HEK293T (cell line): ENCODE measurements at regions not wholly inside any gene's neighbourhood (a gene's known extent, or its start where the extent isn't known, plus 50 kb on each side); places are given as distances from the start of the nearest gene placed in this dataset.

ENCODE experiments used
- ARNT ChIP-seq: fragments of 450-650 bp; IDR thresholded peaks from 2 replicates; pipeline ENCODE4 v1.6.1; 2017; ENCODE audit warnings: mild to moderate bottlenecking
- BHLHE40 ChIP-seq: fragments of 450-650 bp; IDR thresholded peaks from 2 replicates; pipeline ENCODE4 v1.6.1; 2016; ENCODE audit warnings: mild to moderate bottlenecking, moderate library complexity, borderline replicate concordance
- ELF4 ChIP-seq: fragments of 450-650 bp; IDR thresholded peaks from 2 replicates; pipeline ENCODE4 v1.6.1; 2017; ENCODE audit warnings: antibody characterized with exemption
- FOXA1 ChIP-seq: fragments of 450-650 bp; IDR thresholded peaks from 2 replicates; pipeline ENCODE4 v1.6.1; 2016; ENCODE audit warnings: mild to moderate bottlenecking
- FOXK2 ChIP-seq: fragments of 450-650 bp; IDR thresholded peaks from 2 replicates; pipeline ENCODE4 v1.6.1; 2016; ENCODE audit warnings: mild to moderate bottlenecking
- FOXM1 ChIP-seq: fragments of 450-650 bp; IDR thresholded peaks from 2 replicates; pipeline ENCODE4 v1.6.1; 2017; ENCODE audit warnings: mild to moderate bottlenecking, borderline replicate concordance
- HDGF ChIP-seq: fragments of 450-650 bp; IDR thresholded peaks from 2 replicates; pipeline ENCODE4 v1.6.1; 2017; ENCODE audit warnings: antibody characterized with exemption, borderline replicate concordance
- L3MBTL2 ChIP-seq: fragments of 450-650 bp; conservative IDR thresholded peaks from 2 replicates; pipeline ENCODE4 v1.6.1; 2016; ENCODE audit warnings: mild to moderate bottlenecking
- LEF1 ChIP-seq: fragments of 450-650 bp; IDR thresholded peaks from 2 replicates; pipeline ENCODE4 v1.6.1; 2017; ENCODE audit warnings: mild to moderate bottlenecking, borderline replicate concordance
- NFRKB ChIP-seq: fragments of 450-650 bp; IDR thresholded peaks from 2 replicates; pipeline ENCODE4 v1.6.1; 2016; ENCODE audit warnings: mild to moderate bottlenecking, moderate library complexity
- SP1 ChIP-seq: fragments of 450-650 bp; IDR thresholded peaks from 2 replicates; pipeline ENCODE4 v1.6.1; 2017
- TF ChIP-seq, protein P1 (sequence below): fragments of 450-650 bp; IDR thresholded peaks from 2 replicates; pipeline ENCODE4 v1.6.1; 2016

DNA sequence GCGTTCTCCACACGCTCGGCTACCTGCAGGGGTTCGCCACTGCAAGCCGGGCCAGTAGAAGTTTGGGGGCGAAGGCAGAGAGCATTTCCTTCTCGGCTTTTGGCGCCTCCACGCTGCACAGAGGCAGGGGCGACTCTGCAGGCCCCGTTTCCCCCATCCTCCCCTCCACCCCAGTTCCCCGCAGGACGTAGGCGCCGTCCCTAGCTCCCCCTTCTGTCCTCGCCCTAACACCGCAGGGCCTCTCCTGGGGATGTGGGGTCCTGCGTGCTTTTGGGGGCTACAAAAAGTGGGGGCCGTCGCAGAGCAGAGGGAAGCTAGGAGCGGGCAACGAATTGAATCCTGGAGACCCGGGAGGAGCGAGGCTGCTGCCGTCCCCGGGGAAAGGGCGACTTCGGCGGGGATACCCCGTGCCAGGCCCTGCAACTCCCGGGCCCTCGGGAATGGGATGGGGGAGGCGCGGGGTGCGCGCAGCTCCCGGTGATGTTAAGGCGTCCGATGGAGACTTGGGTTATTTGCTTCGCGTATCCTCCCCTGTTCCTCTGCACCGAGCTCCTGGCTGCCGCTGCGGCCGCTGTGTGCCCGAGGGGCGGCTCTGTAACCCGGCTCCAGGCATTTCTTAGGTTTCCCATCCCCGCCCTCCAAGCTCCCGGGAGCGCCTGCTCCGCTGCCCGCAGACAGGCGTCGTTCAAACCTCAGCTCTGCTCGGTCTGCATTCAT is 255.9 kb upstream of the SOX21 start:
- no peak for TF ChIP-seq LEF1
- TF ChIP-seq L3MBTL2: peak; percentile 68
- no peak for TF ChIP-seq SP1
- no peak for TF ChIP-seq FOXA1
- TF ChIP-seq ARNT: no peak
- no peak for TF ChIP-seq ELF4
- TF ChIP-seq NFRKB: no peak
- TF ChIP-seq FOXM1: no peak
- TF ChIP-seq HDGF: no peak
- TF ChIP-seq, protein P1, sequence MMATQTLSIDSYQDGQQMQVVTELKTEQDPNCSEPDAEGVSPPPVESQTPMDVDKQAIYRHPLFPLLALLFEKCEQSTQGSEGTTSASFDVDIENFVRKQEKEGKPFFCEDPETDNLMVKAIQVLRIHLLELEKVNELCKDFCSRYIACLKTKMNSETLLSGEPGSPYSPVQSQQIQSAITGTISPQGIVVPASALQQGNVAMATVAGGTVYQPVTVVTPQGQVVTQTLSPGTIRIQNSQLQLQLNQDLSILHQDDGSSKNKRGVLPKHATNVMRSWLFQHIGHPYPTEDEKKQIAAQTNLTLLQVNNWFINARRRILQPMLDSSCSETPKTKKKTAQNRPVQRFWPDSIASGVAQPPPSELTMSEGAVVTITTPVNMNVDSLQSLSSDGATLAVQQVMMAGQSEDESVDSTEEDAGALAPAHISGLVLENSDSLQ: no peak
- no peak for TF ChIP-seq BHLHE40
- TF ChIP-seq FOXK2: no peak
